ENCODE measurements at regions not wholly inside any gene's neighbourhood (a gene's known extent, or its start where the extent isn't known, plus 50 kb on each side); places are given as distances from the start of the nearest gene placed in this dataset.
"Not testable (repeated sequence)": the region's sequence is repeated elsewhere in the genome, so short reads cannot be mapped to it uniquely, and the experiment has no call there.

- no peak overlapping the region for H3K27ac ChIP-seq (ENCODE audit: low read depth in 2 of 2, low read length in 2 of 2)
- DNase-seq (no peak), FAIRE-seq (no peak)
- no peak overlapping the region for H3K9ac ChIP-seq (ENCODE audit: low read length in 3 of 3)
- H3K36me3 ChIP-seq (ENCODE audit: control insufficient read depth in 2 of 3, insufficient read depth in 3 of 3, low read length in 3 of 3) = no peaks in the 10 kb centered on the region
- H3K4me3 ChIP-seq (ENCODE audit: low read length in 3 of 3) = no peak overlapping the region
- no peaks in the 10 kb centered on the region for H3K27me3 ChIP-seq (ENCODE audit: control insufficient read depth, insufficient read depth, low read length)
- no peaks in the 10 kb centered on the region for H3K4me1 ChIP-seq (ENCODE audit: control insufficient read depth in 2 of 3, insufficient read depth in 2 of 3, low read depth in 1 of 3, low read length in 3 of 3)
- intact Hi-C loops (cut with DNase I) = no loop called here
- no peaks in the 10 kb centered on the region for H3K9me3 ChIP-seq (ENCODE audit: control insufficient read depth in 2 of 3, insufficient read depth in 1 of 3, low read length in 3 of 3)
- TF ChIP-seq, protein P1, sequence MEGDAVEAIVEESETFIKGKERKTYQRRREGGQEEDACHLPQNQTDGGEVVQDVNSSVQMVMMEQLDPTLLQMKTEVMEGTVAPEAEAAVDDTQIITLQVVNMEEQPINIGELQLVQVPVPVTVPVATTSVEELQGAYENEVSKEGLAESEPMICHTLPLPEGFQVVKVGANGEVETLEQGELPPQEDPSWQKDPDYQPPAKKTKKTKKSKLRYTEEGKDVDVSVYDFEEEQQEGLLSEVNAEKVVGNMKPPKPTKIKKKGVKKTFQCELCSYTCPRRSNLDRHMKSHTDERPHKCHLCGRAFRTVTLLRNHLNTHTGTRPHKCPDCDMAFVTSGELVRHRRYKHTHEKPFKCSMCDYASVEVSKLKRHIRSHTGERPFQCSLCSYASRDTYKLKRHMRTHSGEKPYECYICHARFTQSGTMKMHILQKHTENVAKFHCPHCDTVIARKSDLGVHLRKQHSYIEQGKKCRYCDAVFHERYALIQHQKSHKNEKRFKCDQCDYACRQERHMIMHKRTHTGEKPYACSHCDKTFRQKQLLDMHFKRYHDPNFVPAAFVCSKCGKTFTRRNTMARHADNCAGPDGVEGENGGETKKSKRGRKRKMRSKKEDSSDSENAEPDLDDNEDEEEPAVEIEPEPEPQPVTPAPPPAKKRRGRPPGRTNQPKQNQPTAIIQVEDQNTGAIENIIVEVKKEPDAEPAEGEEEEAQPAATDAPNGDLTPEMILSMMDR (IDR thresholded peaks at IDR 0.05; ENCODE audit: borderline replicate concordance, extremely low read depth, insufficient read depth) = no peak
Observed at GRCh38 chr2:16932826-16933225, 267.2 kb upstream of the CYRIA start.

- DNase-seq (no peak), FAIRE-seq (no peak)
- no peaks in the 10 kb centered on the region for H3K9me3 ChIP-seq (ENCODE audit: control insufficient read depth in 2 of 3, insufficient read depth in 1 of 3, low read length in 3 of 3)
- intact Hi-C loops (cut with DNase I) = no loop called here
- TF ChIP-seq, protein P1 (IDR thresholded peaks at IDR 0.05; ENCODE audit: borderline replicate concordance, extremely low read depth, insufficient read depth) = no peak
- no peak overlapping the region for H3K4me3 ChIP-seq (ENCODE audit: low read length in 3 of 3)
- no peaks in the 10 kb centered on the region for H3K27me3 ChIP-seq (ENCODE audit: control insufficient read depth, insufficient read depth, low read length)
- no peaks in the 10 kb centered on the region for H3K4me1 ChIP-seq (ENCODE audit: control insufficient read depth in 2 of 3, insufficient read depth in 2 of 3, low read depth in 1 of 3, low read length in 3 of 3)
- H3K36me3 ChIP-seq (ENCODE audit: control insufficient read depth in 2 of 3, insufficient read depth in 3 of 3, low read length in 3 of 3) = no peaks in the 10 kb centered on the region
- H3K27ac ChIP-seq (ENCODE audit: low read depth in 2 of 2, low read length in 2 of 2) = no peak overlapping the region
- no peak overlapping the region for H3K9ac ChIP-seq (ENCODE audit: low read length in 3 of 3)
Observed at GRCh38 chr2:16931441-16931840, 265.8 kb upstream of the CYRIA start.

DNA sequence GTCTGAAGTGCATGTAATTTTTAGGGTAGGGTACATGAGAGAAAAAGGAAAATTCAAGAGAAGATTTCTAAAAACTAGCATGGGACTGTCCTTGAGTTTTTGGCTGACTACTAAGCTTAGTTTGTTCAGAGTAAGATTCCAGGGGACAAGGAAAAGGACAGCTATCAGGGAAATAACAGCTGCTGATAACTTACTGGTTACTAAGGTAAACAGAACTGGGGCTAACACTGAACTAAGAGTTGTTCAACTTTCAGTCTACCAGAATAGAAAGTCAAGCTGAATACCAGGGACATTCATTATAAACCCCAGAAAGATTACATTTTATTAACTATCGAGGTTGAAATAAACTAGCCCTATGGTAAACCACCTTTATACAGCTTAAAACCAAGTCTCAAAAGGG, 261.8 kb upstream of the CYRIA start:
- TF ChIP-seq, protein P1 (IDR thresholded peaks at IDR 0.05; ENCODE audit: borderline replicate concordance, extremely low read depth, insufficient read depth) = no peak
- no peak overlapping the region for H3K4me3 ChIP-seq (ENCODE audit: low read length in 3 of 3)
- H3K9me3 ChIP-seq (ENCODE audit: control insufficient read depth in 2 of 3, insufficient read depth in 1 of 3, low read length in 3 of 3) = no peaks in the 10 kb centered on the region
- no peak for DNase-seq
- H3K27me3 ChIP-seq (ENCODE audit: control insufficient read depth, insufficient read depth, low read length) = no peaks in the 10 kb centered on the region
- H3K36me3 ChIP-seq (ENCODE audit: control insufficient read depth in 2 of 3, insufficient read depth in 3 of 3, low read length in 3 of 3) = no peaks in the 10 kb centered on the region
- no peak overlapping the region for H3K27ac ChIP-seq (ENCODE audit: low read depth in 2 of 2, low read length in 2 of 2)
- no peak overlapping the region for H3K9ac ChIP-seq (ENCODE audit: low read length in 3 of 3)
- H3K4me1 ChIP-seq (ENCODE audit: control insufficient read depth in 2 of 3, insufficient read depth in 2 of 3, low read depth in 1 of 3, low read length in 3 of 3) = no peaks in the 10 kb centered on the region
- FAIRE-seq = no peak
- intact Hi-C loops (cut with DNase I) = no loop called here

GRCh38 chr2:16925145-16925544, 259.5 kb upstream of the CYRIA start:
- Histone ChIP-seq H3K27me3 (ENCODE audit: control insufficient read depth, insufficient read depth, low read length) (no peaks in the 10 kb centered on the region), H3K9me3 (ENCODE audit: control insufficient read depth in 2 of 3, insufficient read depth in 1 of 3, low read length in 3 of 3) (no peaks in the 10 kb centered on the region), H3K9ac (ENCODE audit: low read length in 3 of 3) (no peak overlapping the region), H3K27ac (ENCODE audit: low read depth in 2 of 2, low read length in 2 of 2) (no peak overlapping the region), H3K4me1 (ENCODE audit: control insufficient read depth in 2 of 3, insufficient read depth in 2 of 3, low read depth in 1 of 3, low read length in 3 of 3) (no peaks in the 10 kb centered on the region), H3K4me3 (ENCODE audit: low read length in 3 of 3) (no peak overlapping the region), H3K36me3 (ENCODE audit: control insufficient read depth in 2 of 3, insufficient read depth in 3 of 3, low read length in 3 of 3) (no peaks in the 10 kb centered on the region)
- intact Hi-C loops (cut with DNase I) = no loop called here
- FAIRE-seq (no peak), DNase-seq (no peak)
- TF ChIP-seq, protein P1 (IDR thresholded peaks at IDR 0.05; ENCODE audit: borderline replicate concordance, extremely low read depth, insufficient read depth) = no peak

- H3K9me3 ChIP-seq (ENCODE audit: control insufficient read depth in 2 of 3, insufficient read depth in 1 of 3, low read length in 3 of 3); H3K36me3 ChIP-seq (ENCODE audit: control insufficient read depth in 2 of 3, insufficient read depth in 3 of 3, low read length in 3 of 3); intact Hi-C loops (cut with DNase I); H3K4me3 ChIP-seq (ENCODE audit: low read length in 3 of 3); H3K9ac ChIP-seq (ENCODE audit: low read length in 3 of 3); H3K27ac ChIP-seq (ENCODE audit: low read depth in 2 of 2, low read length in 2 of 2); H3K4me1 ChIP-seq (ENCODE audit: control insufficient read depth in 2 of 3, insufficient read depth in 2 of 3, low read depth in 1 of 3, low read length in 3 of 3); H3K27me3 ChIP-seq (ENCODE audit: control insufficient read depth, insufficient read depth, low read length); DNase-seq; FAIRE-seq: not testable (repeated sequence)
Observed at GRCh38 chr2:16915341-16915755, 249.7 kb upstream of the CYRIA start.
